ENCODE measurements at regions not wholly inside any gene's neighbourhood (a gene's known extent, or its start where the extent isn't known, plus 50 kb on each side); places are given as distances from the start of the nearest gene placed in this dataset.

DNA sequence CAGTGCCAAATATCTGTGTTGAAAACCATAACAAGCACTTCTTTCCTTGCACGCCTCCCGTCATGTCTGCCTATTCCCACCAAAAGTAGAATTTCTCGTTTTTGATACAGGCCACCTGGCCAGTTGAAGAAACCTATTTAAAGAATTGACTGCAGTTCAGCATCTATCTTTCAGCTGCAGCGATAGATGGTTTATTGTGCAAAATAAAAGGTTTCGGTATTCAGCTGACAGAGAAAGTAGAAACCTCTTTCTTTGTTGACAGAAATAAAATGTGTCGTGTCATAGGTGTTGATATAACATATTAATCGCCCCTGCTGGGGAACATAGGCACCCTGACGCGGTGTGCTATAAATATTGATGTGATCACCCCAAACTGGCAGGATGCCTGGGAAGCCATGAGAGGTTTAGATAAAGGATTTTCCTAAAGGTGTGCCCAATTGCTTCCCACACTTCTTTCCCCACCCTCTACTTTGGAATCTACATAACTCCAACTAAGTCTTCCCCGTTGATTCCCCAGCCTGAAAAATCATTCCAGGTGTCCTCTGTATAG is 570.4 kb downstream of the CCDC85A start:
- no peak for ATAC-seq
- H3K9me3 ChIP-seq (ENCODE audit: control insufficient read depth, low read length, poor library complexity, severe bottlenecking), result no peaks in the 10 kb centered on the region
- no peaks in the 10 kb centered on the region for H3K4me1 Mint-ChIP-seq
- no peaks in the 10 kb centered on the region for H3K36me3 Mint-ChIP-seq (ENCODE audit: low read depth)
- no peak overlapping the region for H3K4me3 Mint-ChIP-seq
- no peak overlapping the region for H3K27ac Mint-ChIP-seq
- H3K27me3 Mint-ChIP-seq, result no peaks in the 10 kb centered on the region
- DNase-seq, result no peak

DNA sequence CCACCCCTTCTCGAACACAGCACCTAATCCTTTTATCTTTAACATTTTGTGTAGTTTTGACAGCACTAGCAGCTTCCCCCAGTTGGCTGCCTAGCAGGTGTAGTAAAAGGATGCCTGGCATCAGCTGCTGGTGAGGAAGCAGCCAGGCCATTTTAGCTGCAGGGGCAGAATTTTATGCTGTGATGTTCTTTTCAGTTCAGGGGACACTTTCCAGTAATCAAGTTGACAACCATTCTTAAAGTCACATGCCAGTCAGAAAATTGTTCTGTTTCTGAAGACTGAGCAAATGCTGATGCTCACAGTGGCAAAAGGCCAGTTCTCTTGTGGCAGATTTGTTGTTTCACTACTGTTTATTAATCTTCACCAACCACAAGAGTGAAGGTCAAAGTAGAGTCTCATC is 570.8 kb downstream of the CCDC85A start:
- H3K27me3 Mint-ChIP-seq, result no peaks in the 10 kb centered on the region

DNA sequence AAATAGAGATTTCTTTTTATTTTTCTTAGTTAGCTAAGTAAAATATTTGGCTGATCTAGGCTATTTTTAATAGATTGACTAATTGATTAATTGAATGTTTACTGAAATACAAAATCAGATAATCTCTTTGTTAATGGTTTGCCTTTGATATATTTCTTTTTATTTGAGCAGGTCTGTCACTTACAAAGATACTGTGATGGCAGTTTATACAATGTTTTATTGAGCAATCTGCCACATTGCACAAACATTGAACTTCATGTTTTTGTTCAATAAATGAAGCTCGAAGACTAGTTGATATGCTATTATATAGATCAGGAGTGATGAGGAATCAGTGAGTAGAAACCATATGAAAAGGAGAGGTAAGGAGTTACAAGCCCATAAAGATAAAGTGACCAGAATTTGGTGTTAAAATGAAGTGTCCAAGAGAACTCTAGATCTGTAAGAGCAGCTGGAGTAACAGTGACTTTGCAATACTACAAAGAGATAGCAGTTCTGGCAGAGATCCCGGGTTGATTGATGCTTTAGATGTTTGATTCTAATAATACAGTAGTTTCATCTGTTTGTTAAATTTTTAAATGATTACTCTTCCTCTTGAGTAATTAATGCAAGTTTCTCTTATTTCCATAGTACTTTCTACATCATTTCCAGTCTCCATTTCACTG is 574.2 kb downstream of the CCDC85A start:
- Mint-ChIP-seq H3K27ac (no peak overlapping the region), H3K36me3 (ENCODE audit: low read depth) (no peaks in the 10 kb centered on the region), H3K27me3 (no peaks in the 10 kb centered on the region), H3K4me3 (no peak overlapping the region), H3K4me1 (no peaks in the 10 kb centered on the region)
- ATAC-seq, result no peak
- DNase-seq, result no peak
- H3K9me3 ChIP-seq (ENCODE audit: control insufficient read depth, low read length, poor library complexity, severe bottlenecking), result no peaks in the 10 kb centered on the region

More for the DNA sequence above, 570.8 kb downstream of the CCDC85A start:
- H3K4me3 Mint-ChIP-seq, result no peak overlapping the region
- no peak overlapping the region for H3K27ac Mint-ChIP-seq
- ATAC-seq, result no peak
- no peaks in the 10 kb centered on the region for H3K36me3 Mint-ChIP-seq (ENCODE audit: low read depth)
- H3K4me1 Mint-ChIP-seq, result no peaks in the 10 kb centered on the region
- H3K9me3 ChIP-seq (ENCODE audit: control insufficient read depth, low read length, poor library complexity, severe bottlenecking), result no peaks in the 10 kb centered on the region
- no peak for DNase-seq

DNA sequence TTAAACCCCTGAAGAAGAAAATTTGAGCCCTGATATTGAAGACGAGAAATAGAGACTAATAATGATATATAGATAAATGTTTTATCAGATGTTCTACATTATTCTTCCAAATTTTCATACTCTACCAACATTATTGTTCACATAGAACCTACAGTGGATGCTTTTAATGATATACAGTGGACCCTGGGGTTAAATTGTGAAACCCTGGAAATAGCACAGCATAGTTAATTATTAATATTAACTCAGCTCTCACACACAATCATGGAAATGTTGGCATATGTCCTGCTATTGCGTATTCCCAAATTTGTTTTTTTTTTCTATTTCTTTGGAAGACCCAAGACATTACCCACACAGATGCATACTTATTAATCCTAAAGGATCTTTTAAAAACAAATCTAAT is 579.9 kb downstream of the CCDC85A start:
- Mint-ChIP-seq H3K27me3 (no peaks in the 10 kb centered on the region), H3K4me3 (no peak overlapping the region), H3K36me3 (ENCODE audit: low read depth) (no peaks in the 10 kb centered on the region), H3K27ac (no peak overlapping the region), H3K4me1 (no peaks in the 10 kb centered on the region)
- no peaks in the 10 kb centered on the region for H3K9me3 ChIP-seq (ENCODE audit: control insufficient read depth, low read length, poor library complexity, severe bottlenecking)
- DNase-seq (no peak), ATAC-seq (no peak)

DNA sequence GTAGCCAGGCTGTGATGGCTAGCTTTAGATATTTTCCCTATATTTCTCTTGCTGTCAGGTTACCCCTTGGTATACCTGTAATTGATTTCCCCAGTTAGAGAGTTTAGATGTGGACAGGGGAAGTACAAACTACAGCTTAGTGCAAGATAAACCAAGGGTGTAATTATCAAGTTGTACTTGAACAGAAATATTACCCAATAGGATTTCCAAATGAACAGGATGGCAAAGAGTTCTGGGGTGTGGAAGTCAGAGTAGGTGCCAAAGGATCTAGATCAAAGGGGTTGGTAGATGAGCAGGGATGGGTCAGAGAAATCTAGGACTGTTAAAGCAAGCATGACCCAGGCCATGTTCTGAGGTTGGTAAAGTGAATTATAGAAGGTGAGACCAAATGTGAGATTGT is 585.2 kb downstream of the CCDC85A start:
- no peak overlapping the region for H3K27ac Mint-ChIP-seq
- no peak overlapping the region for H3K4me3 Mint-ChIP-seq
- H3K27me3 Mint-ChIP-seq, result no peaks in the 10 kb centered on the region
- no peaks in the 10 kb centered on the region for H3K4me1 Mint-ChIP-seq
- ATAC-seq (no peak), DNase-seq (no peak)
- H3K36me3 Mint-ChIP-seq (ENCODE audit: low read depth), result no peaks in the 10 kb centered on the region
- no peaks in the 10 kb centered on the region for H3K9me3 ChIP-seq (ENCODE audit: control insufficient read depth, low read length, poor library complexity, severe bottlenecking)

DNA sequence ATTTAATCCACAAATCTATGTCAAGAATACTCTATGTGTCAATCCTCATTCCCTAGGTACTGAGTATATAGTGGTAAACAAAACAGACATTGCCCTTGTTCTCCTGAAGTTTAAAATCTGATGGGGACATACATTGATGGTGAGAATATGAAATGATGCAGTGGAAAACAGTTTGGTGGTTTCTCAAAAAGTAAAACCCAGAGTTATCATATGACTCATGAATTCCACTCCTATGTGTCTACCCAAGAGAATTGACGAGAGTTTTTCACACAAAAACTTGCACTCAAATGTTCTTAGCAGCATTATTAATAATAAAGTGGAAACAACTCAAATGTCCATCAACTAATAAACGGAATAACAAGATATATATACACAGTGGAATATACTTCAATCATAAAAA is 586.7 kb downstream of the CCDC85A start:
- no peaks in the 10 kb centered on the region for H3K9me3 ChIP-seq (ENCODE audit: control insufficient read depth, low read length, poor library complexity, severe bottlenecking)
- no peak for ATAC-seq
- no peaks in the 10 kb centered on the region for H3K36me3 Mint-ChIP-seq (ENCODE audit: low read depth)
- no peak overlapping the region for H3K27ac Mint-ChIP-seq
- H3K4me1 Mint-ChIP-seq, result no peaks in the 10 kb centered on the region
- DNase-seq, result no peak
- H3K27me3 Mint-ChIP-seq, result no peaks in the 10 kb centered on the region
- no peak overlapping the region for H3K4me3 Mint-ChIP-seq

DNA sequence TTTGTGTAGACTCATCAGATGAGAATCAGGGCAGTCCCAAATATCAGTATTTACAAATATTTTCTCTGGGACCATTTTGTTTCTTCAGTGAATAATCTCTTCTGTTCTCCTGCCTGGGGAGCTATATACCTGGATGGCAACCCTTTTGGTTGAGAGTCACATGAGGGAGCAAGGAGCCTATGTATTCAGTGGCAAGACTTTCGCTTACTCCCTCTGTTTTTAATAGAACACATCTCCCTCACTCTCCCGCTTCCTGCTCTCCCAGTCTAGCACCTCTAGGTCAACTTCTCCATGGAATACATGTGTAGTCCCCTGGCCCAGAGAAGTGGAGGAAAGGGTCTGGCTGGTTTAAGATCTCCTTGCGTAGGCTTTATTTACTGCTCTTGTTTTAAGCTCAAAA is 600.3 kb downstream of the CCDC85A start:
- Mint-ChIP-seq H3K4me1 (no peaks in the 10 kb centered on the region), H3K27ac (no peak overlapping the region), H3K4me3 (no peak overlapping the region), H3K27me3 (no peaks in the 10 kb centered on the region), H3K36me3 (ENCODE audit: low read depth) (no peaks in the 10 kb centered on the region)
- no peak for ATAC-seq
- H3K9me3 ChIP-seq (ENCODE audit: control insufficient read depth, low read length, poor library complexity, severe bottlenecking), result no peaks in the 10 kb centered on the region
- DNase-seq, result no peak

DNA sequence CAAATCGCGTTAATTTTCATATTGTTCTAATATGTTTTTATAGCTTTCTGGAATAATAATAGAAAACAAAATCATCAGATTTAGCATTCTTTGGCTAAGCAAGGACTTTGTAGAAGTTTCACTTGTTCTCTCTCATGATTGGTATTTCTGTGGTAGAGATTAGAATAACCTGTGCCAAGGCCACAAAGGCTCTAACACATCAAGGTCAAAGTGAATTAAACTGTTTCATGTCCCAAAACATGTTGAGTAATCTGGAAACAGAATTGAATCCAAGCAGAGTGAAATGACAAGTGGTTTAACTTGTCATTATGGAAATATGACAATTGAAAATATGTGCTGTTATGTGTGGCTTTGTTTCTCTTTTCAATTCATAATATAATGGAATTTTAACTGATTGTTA is 617.4 kb downstream of the CCDC85A start:
- H3K9me3 ChIP-seq (ENCODE audit: control insufficient read depth, low read length, poor library complexity, severe bottlenecking), result no peaks in the 10 kb centered on the region
- no peak overlapping the region for H3K27ac Mint-ChIP-seq
- ATAC-seq (no peak), DNase-seq (no peak)
- no peaks in the 10 kb centered on the region for H3K36me3 Mint-ChIP-seq (ENCODE audit: low read depth)
- no peaks in the 10 kb centered on the region for H3K27me3 Mint-ChIP-seq
- H3K4me3 Mint-ChIP-seq, result no peak overlapping the region
- H3K4me1 Mint-ChIP-seq, result no peaks in the 10 kb centered on the region

DNA sequence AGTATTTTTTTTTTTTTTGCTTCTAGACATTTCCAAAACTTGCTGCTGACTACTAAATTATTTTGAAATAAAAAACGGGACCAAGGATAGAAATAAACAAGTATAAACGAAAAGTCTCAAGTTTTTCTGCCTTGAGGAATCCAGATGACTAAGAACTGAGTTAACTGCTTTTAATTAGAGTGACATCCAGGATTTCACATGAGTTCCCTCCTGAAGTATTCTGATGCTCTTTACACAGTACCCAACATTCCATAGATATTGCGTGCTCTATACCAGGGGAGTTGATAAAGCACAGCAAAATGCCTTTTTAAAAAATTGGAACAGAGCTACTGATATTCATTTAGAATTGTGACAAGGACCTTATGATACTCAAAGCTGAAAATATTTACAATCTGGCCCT is 618.0 kb downstream of the CCDC85A start:
- Mint-ChIP-seq H3K4me1 (no peaks in the 10 kb centered on the region), H3K36me3 (ENCODE audit: low read depth) (no peaks in the 10 kb centered on the region), H3K27ac (no peak overlapping the region), H3K4me3 (no peak overlapping the region), H3K27me3 (no peaks in the 10 kb centered on the region)
- no peak for DNase-seq
- ATAC-seq, result no peak
- no peaks in the 10 kb centered on the region for H3K9me3 ChIP-seq (ENCODE audit: control insufficient read depth, low read length, poor library complexity, severe bottlenecking)

DNA sequence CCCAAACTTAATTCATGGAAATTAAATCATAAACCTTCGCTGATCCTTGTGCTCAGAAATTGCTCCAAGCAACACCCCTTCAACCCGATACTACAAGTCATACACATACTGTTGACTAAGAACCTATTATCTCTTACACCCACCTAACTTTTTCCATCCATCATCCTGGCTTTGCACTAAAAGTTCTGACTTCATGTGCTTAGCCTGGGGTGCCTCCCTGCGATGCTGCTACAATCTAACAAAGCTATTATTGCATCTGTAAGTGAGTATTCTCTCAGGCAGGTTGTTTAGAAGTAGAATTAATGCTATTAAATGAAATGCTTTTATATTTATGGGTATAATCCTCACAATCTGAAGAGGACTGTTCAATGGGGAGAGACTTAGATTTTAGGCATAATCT is 619.8 kb downstream of the CCDC85A start:
- DNase-seq, result no peak
- Mint-ChIP-seq H3K27me3 (no peaks in the 10 kb centered on the region), H3K27ac (no peak overlapping the region), H3K36me3 (ENCODE audit: low read depth) (no peaks in the 10 kb centered on the region), H3K4me1 (no peaks in the 10 kb centered on the region), H3K4me3 (no peak overlapping the region)
- H3K9me3 ChIP-seq (ENCODE audit: control insufficient read depth, low read length, poor library complexity, severe bottlenecking), result no peaks in the 10 kb centered on the region
- no peak for ATAC-seq

DNA sequence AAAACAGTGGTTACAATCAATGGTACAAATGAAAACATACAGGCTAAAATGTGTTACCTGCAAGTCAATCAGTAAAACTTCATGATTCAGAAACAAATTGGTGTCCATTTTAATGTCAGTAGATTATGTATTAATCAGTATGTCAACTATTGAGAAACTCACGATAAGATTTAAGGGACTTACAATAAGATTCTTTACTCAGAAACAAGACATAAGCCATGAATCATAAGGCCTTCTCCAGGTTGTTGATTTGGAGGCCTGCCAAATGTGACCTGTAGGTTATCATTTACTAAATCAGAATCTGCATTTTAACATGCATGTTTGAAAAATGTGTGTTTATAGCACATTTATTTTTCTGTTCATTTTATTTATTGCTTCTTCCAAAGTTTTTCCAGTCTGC is 623.1 kb downstream of the CCDC85A start:
- H3K9me3 ChIP-seq (ENCODE audit: control insufficient read depth, low read length, poor library complexity, severe bottlenecking), result no peaks in the 10 kb centered on the region
- no peaks in the 10 kb centered on the region for H3K27me3 Mint-ChIP-seq
- H3K27ac Mint-ChIP-seq, result no peak overlapping the region
- DNase-seq (no peak), ATAC-seq (no peak)
- H3K4me1 Mint-ChIP-seq, result no peaks in the 10 kb centered on the region
- no peak overlapping the region for H3K4me3 Mint-ChIP-seq
- no peaks in the 10 kb centered on the region for H3K36me3 Mint-ChIP-seq (ENCODE audit: low read depth)

DNA sequence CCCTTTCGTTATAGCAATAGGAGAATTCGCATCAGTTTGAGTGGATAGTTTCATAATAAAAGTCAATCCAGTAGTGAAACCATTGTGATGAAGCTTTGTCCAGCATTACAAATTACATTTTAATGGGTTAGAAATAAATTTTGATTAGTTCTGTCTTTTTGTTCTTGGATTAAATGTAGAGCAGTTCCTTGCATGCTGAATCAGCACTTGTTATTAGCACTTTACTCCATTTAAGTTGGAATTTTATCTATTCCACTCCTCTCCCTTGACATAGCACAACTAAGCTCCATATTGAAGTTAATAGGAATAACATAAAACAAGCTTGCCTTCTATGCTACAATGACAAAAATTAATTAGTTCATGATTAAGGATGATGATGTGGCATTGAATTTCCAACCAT is 624.1 kb downstream of the CCDC85A start:
- Mint-ChIP-seq H3K4me1 (no peaks in the 10 kb centered on the region), H3K27me3 (no peaks in the 10 kb centered on the region), H3K4me3 (no peak overlapping the region), H3K27ac (no peak overlapping the region), H3K36me3 (ENCODE audit: low read depth) (no peaks in the 10 kb centered on the region)
- DNase-seq (no peak), ATAC-seq (no peak)
- no peaks in the 10 kb centered on the region for H3K9me3 ChIP-seq (ENCODE audit: control insufficient read depth, low read length, poor library complexity, severe bottlenecking)

DNA sequence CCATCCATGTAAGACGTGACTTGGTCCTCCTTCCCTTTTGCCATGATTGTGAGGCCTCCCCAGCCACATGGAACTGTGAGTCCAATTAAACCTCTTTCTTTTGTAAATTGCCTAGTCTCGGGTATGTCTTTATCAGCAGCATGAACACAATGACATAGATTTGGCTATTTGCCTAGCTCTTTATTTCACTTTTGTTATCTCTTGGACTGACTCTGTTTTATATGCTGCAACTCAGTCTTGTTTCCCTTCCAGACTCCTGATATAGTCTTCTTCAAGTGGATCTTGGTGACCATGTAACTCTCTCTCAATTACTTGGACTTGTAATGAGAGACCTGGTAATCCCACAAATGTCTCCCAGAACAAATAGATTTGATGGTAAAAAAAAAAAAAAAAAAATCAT is 627.6 kb downstream of the CCDC85A start:
- Mint-ChIP-seq H3K4me1 (no peaks in the 10 kb centered on the region), H3K4me3 (no peak overlapping the region), H3K36me3 (ENCODE audit: low read depth) (no peaks in the 10 kb centered on the region), H3K27ac (no peak overlapping the region), H3K27me3 (no peaks in the 10 kb centered on the region)
- DNase-seq (no peak), ATAC-seq (no peak)
- no peaks in the 10 kb centered on the region for H3K9me3 ChIP-seq (ENCODE audit: control insufficient read depth, low read length, poor library complexity, severe bottlenecking)

DNA sequence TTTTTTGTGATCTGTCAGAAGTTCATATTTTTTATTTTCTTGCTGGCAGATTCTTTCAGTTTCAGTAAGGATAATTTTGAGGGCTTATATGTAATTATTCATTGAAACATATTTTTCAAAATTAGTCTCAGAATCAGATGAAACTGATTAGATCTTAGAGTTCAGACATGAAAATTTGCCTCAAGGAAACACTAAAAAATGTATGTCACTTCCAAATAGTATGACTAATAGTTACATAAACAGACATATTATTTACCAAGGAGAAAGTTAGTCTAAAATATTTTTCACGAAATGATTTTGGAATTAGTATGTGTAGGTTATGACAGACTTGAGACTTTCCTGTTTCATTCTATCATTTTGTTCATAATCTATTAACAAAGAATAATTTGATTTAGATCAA is 628.6 kb downstream of the CCDC85A start:
- ATAC-seq, result no peak
- no peak overlapping the region for H3K4me3 Mint-ChIP-seq

More for the DNA sequence above, 628.6 kb downstream of the CCDC85A start:
- no peaks in the 10 kb centered on the region for H3K27me3 Mint-ChIP-seq
- no peak for DNase-seq
- H3K27ac Mint-ChIP-seq, result no peak overlapping the region
- H3K4me1 Mint-ChIP-seq, result no peaks in the 10 kb centered on the region
- H3K9me3 ChIP-seq (ENCODE audit: control insufficient read depth, low read length, poor library complexity, severe bottlenecking), result no peaks in the 10 kb centered on the region
- no peaks in the 10 kb centered on the region for H3K36me3 Mint-ChIP-seq (ENCODE audit: low read depth)

Data from T-helper 17 cell (primary cell).